ENCODE measurements at regions not wholly inside any gene's neighbourhood (a gene's known extent, or its start where the extent isn't known, plus 50 kb on each side); places are given as distances from the start of the nearest gene placed in this dataset.

DNA sequence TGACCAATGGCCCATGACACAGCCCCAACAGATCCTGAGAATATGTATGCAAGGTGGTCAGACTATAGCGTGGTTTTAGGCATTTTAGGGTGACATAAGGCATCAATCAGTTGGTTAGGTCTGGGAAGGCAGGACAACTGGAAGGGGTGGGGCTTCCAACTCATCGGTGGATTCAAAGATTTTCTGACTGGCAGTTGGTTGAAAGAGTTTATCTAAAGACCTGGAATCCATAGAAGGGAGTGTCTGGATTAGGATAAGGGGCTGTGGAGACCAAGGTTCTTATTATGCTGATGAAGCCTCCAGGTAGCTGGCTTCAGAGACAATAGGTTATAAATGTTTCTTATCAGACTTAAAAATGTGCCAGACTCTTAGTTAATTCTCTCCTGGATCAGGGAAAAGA is 60.3 kb upstream of the CFAP46 start:
- TF ChIP-seq EZH2 (IDR thresholded peaks at IDR 0.05): no peak
- TF ChIP-seq FOXP2 (optimal IDR thresholded peaks at IDR 0.05; ENCODE audit: control extremely low read depth, extremely low read length, insufficient read depth): no peak

All from SK-N-MC (cell line).